Tibial nerve (tissue), 4 donors: ENCODE measurements at regions not wholly inside any gene's neighbourhood (a gene's known extent, or its start where the extent isn't known, plus 50 kb on each side); places are given as distances from the start of the nearest gene placed in this dataset.

Experiments
- DNase-seq, 2 donors: peaks; one replicate each; pipeline ENCODE4 v3.0.0-alpha.2; 2019; ENCODE audit warnings: low spot score in 2 of 2
- H3K27ac ChIP-seq, 4 donors: fragments of 200-600 bp; sonication (generic) in 3 of 4; one replicate each; pipeline ENCODE4 v1.5.1; 2017 to 2019; ENCODE audit warnings: mild to moderate bottlenecking in 1 of 4
- H3K27me3 ChIP-seq, 2 donors: fragments of 200-600 bp; sonication (generic) in 1 of 2; one replicate each; pipeline versions ENCODE4 v1.5.1 to v1.6.0; 2017 to 2019
- H3K36me3 ChIP-seq, 3 donors: fragments of 200-600 bp; sonication (generic); one replicate each; pipeline ENCODE4 v1.5.1; 2018 to 2019
- H3K4me1 ChIP-seq, 4 donors: fragments of 200-600 bp; sonication (generic) in 3 of 4; one replicate each; pipeline ENCODE4 v1.5.1; 2017 to 2019
- H3K4me3 ChIP-seq, 4 donors: fragments of 200-600 bp; sonication (generic) in 3 of 4; one replicate each; pipeline ENCODE4 v1.5.1; 2017 to 2019; ENCODE audit warnings: mild to moderate bottlenecking in 1 of 4, moderate library complexity in 1 of 4
- H3K9me3 ChIP-seq, 4 donors: fragments of 200-600 bp; sonication (generic) in 3 of 4; one replicate each; pipeline ENCODE4 v1.5.1; 2017 to 2019
- EP300 ChIP-seq, 2 donors: sonication (generic); formaldehyde crosslinking; IDR thresholded peaks; one replicate each; pipeline ENCODE4 v1.6.1; 2017; ENCODE audit warnings: antibody characterized with exemption in 2 of 2, mild to moderate bottlenecking in 1 of 2
- POLR2A ChIP-seq, 2 donors: fragments of 450-650 bp; IDR thresholded peaks; one replicate each; pipeline ENCODE4 v1.6.1; 2017; ENCODE audit warnings: antibody characterized with exemption in 2 of 2, mild to moderate bottlenecking in 2 of 2, moderate library complexity in 2 of 2
- WGBS, 2 donors: methylation state at CpG; one replicate each; pipeline ENCODE4 v1.1.5; 2018; 5-methylcytosine and 5-hydroxymethylcytosine counted together
- TF ChIP-seq, protein P1 (sequence below), 5 experiments: fragments of 200-600 bp in 3 of 5; fragments of 450-650 bp in 2 of 5; sonication (generic) in 3 of 5; IDR thresholded peaks; one replicate each; pipeline ENCODE4 v1.5.1; 2016 to 2019; ENCODE audit warnings: antibody characterized with exemption in 5 of 5, mild to moderate bottlenecking in 3 of 5, moderate library complexity in 2 of 5

DNA sequence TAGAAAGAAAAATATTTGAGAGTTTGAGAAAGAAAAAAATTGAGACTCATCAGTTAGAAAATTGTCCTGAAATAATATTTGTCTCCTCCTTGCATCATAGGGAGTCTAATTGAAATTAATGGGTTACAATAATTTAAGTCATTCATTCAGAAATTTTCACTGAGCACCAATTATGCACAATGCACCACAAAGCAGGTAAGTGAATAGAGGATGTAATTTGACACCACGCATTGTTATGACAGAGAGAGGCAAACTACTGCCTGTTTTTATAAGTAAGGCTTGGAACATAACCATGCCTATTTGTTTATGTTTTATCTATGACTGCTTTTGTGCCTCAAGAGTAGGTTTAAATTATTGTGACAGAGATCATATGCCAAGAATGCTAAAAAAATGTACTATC lies 537.9 kb upstream of the FAT3 start:
- no peaks in the 10 kb centered on the region for H3K36me3 ChIP-seq
- no peaks in the 10 kb centered on the region for H3K4me1 ChIP-seq
- H3K9me3 ChIP-seq = no peaks in the 10 kb centered on the region
- no peak overlapping the region for H3K27ac ChIP-seq
- no peaks in the 10 kb centered on the region for H3K27me3 ChIP-seq
- DNase-seq = no peak
- TF ChIP-seq EP300 (IDR thresholded peaks at IDR 0.05) = no peak
- TF ChIP-seq, protein P1, sequence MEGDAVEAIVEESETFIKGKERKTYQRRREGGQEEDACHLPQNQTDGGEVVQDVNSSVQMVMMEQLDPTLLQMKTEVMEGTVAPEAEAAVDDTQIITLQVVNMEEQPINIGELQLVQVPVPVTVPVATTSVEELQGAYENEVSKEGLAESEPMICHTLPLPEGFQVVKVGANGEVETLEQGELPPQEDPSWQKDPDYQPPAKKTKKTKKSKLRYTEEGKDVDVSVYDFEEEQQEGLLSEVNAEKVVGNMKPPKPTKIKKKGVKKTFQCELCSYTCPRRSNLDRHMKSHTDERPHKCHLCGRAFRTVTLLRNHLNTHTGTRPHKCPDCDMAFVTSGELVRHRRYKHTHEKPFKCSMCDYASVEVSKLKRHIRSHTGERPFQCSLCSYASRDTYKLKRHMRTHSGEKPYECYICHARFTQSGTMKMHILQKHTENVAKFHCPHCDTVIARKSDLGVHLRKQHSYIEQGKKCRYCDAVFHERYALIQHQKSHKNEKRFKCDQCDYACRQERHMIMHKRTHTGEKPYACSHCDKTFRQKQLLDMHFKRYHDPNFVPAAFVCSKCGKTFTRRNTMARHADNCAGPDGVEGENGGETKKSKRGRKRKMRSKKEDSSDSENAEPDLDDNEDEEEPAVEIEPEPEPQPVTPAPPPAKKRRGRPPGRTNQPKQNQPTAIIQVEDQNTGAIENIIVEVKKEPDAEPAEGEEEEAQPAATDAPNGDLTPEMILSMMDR (IDR thresholded peaks at IDR 0.05) = no peak
- TF ChIP-seq POLR2A (IDR thresholded peaks at IDR 0.05) = no peak
- H3K4me3 ChIP-seq = no peak overlapping the region
- 66 to 81% methylated on average over 1 of the region's 1 CpG for WGBS, 2 donors

DNA sequence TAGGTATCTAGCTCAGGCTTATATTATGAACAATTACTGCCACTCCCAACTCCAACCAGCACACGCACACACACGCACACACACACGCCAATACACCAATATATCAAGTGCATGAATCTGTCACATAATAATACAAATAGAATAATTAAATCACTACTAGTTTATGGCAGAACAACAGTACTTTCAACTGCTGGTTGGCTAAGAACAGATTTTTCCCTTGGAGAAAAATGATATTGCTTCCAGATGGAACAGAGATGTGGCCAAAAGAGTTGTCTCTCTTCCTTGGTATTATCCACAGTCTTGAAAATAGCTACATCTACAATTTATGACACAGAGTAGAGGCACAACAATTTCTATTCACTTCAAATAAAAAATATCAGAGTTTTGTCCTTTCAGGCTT lies 538.3 kb upstream of the FAT3 start:
- H3K9me3 ChIP-seq = no peaks in the 10 kb centered on the region
- H3K27me3 ChIP-seq = no peaks in the 10 kb centered on the region
- H3K36me3 ChIP-seq = no peaks in the 10 kb centered on the region
- no peak overlapping the region for H3K27ac ChIP-seq
- TF ChIP-seq POLR2A (IDR thresholded peaks at IDR 0.05) (no peak), EP300 (IDR thresholded peaks at IDR 0.05) (no peak)
- TF ChIP-seq, protein P1 (IDR thresholded peaks at IDR 0.05) = no peak
- no peak overlapping the region for H3K4me3 ChIP-seq
- no peak for DNase-seq
- 56 to 70% methylated on average over 3 of the region's 3 CpGs for WGBS, 2 donors
- H3K4me1 ChIP-seq = no peaks in the 10 kb centered on the region

DNA sequence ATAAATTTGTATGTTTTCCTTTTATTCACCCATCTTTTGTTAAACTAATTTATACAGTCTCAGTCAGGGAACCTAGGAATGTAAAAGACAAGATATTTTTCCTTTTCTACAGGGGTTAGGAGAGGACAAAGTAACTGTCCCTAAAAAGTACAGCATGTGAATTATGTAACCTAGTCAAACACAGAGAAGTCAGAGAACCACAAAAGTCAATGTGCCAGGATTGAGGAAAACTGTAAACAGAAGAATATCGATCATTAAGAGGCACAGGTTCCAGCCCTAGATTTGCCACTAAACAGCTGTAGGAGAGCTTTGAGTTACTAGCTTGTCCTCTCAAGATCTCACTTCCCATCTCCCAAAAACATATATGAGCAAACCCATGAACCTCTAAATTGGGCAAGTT lies 550.9 kb upstream of the FAT3 start:
- Histone ChIP-seq H3K4me1 (no peaks in the 10 kb centered on the region), H3K9me3 (no peaks in the 10 kb centered on the region), H3K4me3 (no peak overlapping the region), H3K27me3 (no peaks in the 10 kb centered on the region), H3K27ac (no peak overlapping the region), H3K36me3 (no peaks in the 10 kb centered on the region)
- WGBS, 2 donors = 83 to 89% methylated on average over 1 of the region's 1 CpG
- TF ChIP-seq EP300 (IDR thresholded peaks at IDR 0.05) = no peak
- no peak for TF ChIP-seq POLR2A (IDR thresholded peaks at IDR 0.05)
- TF ChIP-seq, protein P1 (IDR thresholded peaks at IDR 0.05) = no peak
- DNase-seq = no peak

DNA sequence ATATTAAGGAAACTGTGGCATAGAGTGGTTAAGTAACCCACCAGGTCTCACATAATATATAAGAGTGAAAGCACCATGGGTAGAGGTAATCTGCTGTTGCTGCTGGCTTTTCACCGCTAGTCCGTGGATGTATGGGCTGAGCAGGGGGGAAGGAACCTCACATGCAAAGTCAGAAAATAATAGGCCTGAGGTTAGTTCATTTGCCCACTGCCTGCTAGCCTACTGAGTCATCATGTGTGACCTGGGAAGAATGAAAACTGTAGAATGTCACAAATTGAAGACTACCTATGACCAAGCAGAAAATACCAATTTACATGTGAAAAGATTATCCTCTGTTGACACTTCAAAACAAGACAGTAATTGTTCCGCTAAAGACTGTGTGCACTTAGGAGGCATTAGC lies 560.1 kb upstream of the FAT3 start:
- no peak for TF ChIP-seq POLR2A (IDR thresholded peaks at IDR 0.05)
- Histone ChIP-seq H3K4me1 (no peaks in the 10 kb centered on the region), H3K9me3 (no peaks in the 10 kb centered on the region), H3K27me3 (no peaks in the 10 kb centered on the region), H3K36me3 (no peaks in the 10 kb centered on the region), H3K4me3 (no peak overlapping the region), H3K27ac (no peak overlapping the region)
- 56% methylated on average over 3 of the region's 3 CpGs for WGBS, 2 donors
- DNase-seq = no peak

DNA sequence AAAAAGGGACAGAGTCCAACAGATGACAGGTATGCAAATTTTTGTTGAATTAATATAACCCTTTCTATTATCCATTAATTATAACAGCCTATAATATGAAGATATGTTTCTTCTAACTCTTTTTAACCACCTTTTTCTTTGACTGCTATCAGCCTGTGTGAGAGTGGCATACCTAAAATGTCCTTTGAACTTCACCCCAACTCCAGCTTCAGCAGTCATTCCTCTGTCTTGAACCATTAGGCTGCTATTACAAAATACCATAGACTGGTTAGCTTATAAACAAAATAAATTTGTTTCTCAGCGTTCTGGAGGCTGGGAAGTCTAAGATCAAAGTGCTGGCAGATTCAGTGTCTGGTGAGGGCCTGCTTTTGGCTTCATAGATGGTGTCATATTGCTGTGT lies 564.6 kb upstream of the FAT3 start:
- H3K36me3 ChIP-seq = no peaks in the 10 kb centered on the region
- no peak overlapping the region for H3K27ac ChIP-seq
- no peaks in the 10 kb centered on the region for H3K27me3 ChIP-seq
- DNase-seq = no peak
- WGBS, 2 donors = 70 to 73% methylated on average over 1 of the region's 1 CpG
- no peaks in the 10 kb centered on the region for H3K9me3 ChIP-seq
- H3K4me1 ChIP-seq = no peaks in the 10 kb centered on the region
- TF ChIP-seq POLR2A (IDR thresholded peaks at IDR 0.05) (no peak), EP300 (IDR thresholded peaks at IDR 0.05) (no peak)
- TF ChIP-seq, protein P1 (IDR thresholded peaks at IDR 0.05) = no peak
- H3K4me3 ChIP-seq = no peak overlapping the region

DNA sequence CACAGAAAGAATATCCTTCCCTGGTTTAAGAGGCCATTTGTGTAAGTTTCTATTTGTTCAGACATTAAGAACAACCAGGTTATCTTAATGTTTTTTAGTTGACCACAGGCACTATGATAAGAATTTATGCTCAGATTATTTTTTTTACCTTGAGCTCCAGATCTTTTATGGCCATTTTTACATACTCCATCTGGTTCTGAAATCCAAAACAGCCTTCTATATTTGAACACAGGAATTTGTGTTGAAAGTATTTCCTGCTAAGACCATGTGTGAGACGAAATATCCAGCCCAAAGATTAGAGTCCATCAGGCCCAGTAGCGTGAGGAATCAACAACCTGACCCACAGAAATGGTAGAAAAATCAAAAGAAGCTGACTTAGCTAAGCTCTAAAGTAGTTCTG lies 569.9 kb upstream of the FAT3 start:
- TF ChIP-seq EP300 (IDR thresholded peaks at IDR 0.05) = no peak
- no peak for TF ChIP-seq POLR2A (IDR thresholded peaks at IDR 0.05)
- TF ChIP-seq, protein P1 (IDR thresholded peaks at IDR 0.05) = no peak
- WGBS, 2 donors = 57% methylated on average over 2 of the region's 2 CpGs

More for the DNA sequence above, 569.9 kb upstream of the FAT3 start:
- no peak overlapping the region for H3K27ac ChIP-seq
- no peak overlapping the region for H3K4me3 ChIP-seq
- H3K4me1 ChIP-seq = no peaks in the 10 kb centered on the region
- no peak for DNase-seq
- no peaks in the 10 kb centered on the region for H3K36me3 ChIP-seq
- H3K27me3 ChIP-seq = no peaks in the 10 kb centered on the region
- no peaks in the 10 kb centered on the region for H3K9me3 ChIP-seq
